DMS53 treated with DMSO at 0.1 percent for 48 hours (cell line): ENCODE measurements at regions not wholly inside any gene's neighbourhood (a gene's known extent, or its start where the extent isn't known, plus 50 kb on each side); places are given as distances from the start of the nearest gene placed in this dataset.
A peak's percentile ranks its signal among the peaks of the same experiment; 100 is the strongest.

Source experiments
- DNase-seq: peaks from one replicate; lab custom pipeline; 2025; ENCODE audit not compliant: unreplicated experiment; lab: John Stamatoyannopoulos, UW

- no peak for DNase-seq
These were observed 172.2 kb downstream of the OLFM4 start for GRCh38 chr13:53200498-53201453.

- DNase-seq, result peak; percentile 55
These were observed 173.0 kb downstream of the OLFM4 start for GRCh38 chr13:53201454-53202225.

DNA sequence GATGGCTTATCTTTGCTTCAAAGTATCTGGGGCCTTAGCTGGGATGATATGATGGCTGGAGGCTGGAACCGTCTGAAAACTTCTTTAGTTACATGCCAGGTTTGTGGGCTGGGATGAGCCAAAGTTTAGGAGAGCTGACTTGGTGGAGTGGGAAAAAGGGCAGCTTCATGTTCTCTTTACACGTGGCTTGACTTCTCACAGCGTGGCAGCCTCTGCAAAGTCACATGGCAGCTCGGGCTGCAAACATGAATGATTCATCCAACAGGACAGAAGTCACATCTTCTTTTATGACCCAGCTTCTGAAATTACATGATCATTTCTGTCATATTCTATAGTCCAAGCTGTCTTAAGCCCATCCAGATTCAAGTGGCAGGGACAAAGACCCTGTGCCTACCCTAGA lies 176.0 kb downstream of the OLFM4 start:
- DNase-seq, result no peak

- peak; percentile 29 for DNase-seq
These were observed 177.8 kb downstream of the OLFM4 start for GRCh38 chr13:53206455-53206854.

GRCh38 chr13:53207556-53207955 lies 178.9 kb downstream of the OLFM4 start:
- DNase-seq, result no peak

- DNase-seq, result no peak
These were observed 185.8 kb downstream of the OLFM4 start for GRCh38 chr13:53214433-53214832.

GRCh38 chr13:53215563-53215962 lies 186.9 kb downstream of the OLFM4 start:
- DNase-seq, result no peak

GRCh38 chr13:53216773-53217172 lies 188.2 kb downstream of the OLFM4 start:
- DNase-seq, result no peak

DNA sequence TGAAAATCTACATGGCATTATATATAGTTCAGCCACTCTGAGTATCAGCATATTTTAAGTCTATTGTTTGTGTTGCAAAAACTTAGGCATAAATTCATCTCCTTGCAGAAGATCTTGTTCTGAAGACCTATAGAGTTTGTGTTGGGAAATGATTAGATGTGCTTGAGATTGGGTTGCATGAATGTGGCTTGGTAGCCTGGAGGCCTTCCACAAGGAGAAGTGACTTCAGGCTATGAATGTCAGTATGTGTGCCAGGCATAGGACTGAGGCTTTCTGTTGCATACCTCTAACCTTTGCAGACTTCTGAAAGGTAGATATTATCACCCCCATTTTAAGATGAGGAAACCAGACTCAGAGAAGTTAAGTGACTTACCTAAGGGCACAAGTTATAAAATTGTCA lies 188.6 kb downstream of the OLFM4 start:
- DNase-seq, result no peak

DNA sequence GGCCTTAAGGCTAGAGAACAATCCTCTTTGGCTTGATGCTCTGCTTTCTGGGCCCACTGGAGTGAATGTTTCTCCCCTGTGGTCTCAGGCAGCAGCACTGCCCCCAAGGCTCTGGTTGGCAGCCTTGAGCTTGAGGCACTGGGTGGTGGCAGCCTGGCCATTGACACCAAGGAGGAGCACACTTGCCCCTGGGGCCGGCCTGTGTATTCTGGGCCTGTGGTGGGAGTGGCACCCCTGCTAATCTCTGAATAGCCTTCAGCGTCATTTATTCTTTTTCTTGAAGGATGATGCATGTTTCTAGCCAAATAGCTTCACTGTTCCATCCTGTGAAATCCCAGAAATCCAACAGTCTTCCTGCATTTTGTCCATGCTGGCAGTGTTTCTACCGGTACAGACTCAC lies 191.4 kb downstream of the OLFM4 start:
- DNase-seq, result no peak

- no peak for DNase-seq
These were observed 209.1 kb downstream of the OLFM4 start for GRCh38 chr13:53237696-53238095.

DNA sequence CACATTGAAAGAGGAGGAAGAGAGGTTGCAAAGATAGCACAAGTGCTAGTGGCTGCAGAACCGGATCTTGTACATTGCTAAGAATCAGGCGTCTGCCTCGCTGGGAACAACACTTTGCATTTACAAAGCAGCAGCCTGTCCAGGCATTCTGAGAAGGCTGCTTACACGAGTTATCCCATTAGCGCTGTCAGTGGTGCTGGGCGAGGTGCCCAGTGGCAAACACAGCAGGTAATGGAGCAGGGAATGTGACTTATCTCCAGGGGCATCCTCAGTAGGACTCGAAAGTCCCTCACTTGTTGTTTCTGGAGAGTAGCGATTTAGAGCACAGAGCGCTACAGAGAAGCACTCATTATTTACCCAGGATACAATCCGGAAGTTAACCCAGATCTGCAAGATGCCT lies 209.6 kb downstream of the OLFM4 start:
- peak; percentile 67 for DNase-seq

GRCh38 chr13:53240401-53241025 lies 211.9 kb downstream of the OLFM4 start:
- no peak for DNase-seq

DNA sequence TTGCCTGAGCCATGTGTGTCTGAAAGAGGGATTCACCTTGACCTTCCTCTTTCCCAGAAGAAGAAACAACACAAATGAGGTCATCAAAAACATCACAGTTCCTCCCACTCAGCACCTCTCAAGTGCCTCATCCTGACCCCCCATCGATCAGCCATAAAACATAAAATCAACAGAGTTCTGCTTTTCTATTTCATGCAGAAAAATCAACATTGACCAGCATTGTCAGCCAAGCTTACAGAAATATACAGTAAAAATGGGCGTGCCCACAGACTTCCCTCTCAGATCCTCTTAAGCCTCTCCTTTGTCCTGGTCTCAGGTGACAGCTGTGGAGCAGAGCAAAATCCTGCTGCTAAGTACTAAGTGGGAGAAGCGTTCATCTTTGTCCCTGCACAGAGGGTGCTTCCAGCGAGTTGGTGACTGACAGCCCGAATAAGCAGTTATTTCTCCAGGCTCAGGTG lies 213.3 kb downstream of the OLFM4 start:
- peak; percentile 97 for DNase-seq

- DNase-seq, result no peak
These were observed 220.6 kb downstream of the OLFM4 start for GRCh38 chr13:53249236-53249635.

DNA sequence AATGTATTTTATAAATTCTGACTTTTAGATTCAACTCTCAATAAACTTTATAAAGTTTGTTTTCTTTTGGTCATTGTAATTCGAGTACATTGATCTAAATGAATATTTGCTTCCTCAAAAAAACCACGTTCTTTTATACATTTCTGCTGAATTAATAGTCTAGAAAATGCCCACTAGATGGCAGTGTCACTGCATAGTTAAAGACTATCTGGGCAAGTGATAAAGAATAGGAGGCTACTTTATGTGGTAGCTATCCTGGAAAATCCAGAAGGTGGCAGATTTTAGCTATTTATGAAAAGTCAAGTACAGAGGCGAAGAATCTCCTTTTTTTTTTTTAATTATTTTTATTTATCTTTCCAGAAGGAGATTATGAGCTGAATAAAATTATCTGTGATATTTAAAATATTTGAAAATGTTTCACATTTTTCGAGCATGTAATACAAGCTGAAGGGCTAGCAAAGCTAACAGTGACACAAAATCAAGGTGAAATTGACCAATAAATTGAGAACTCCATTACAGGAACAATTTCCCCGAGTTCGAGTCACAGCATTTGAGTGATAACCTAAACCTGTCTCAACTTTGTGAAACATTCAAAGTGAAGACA lies 221.8 kb downstream of the OLFM4 start:
- DNase-seq, result peak; percentile 84

GRCh38 chr13:53250977-53251376 lies 222.4 kb downstream of the OLFM4 start:
- DNase-seq, result no peak

DNA sequence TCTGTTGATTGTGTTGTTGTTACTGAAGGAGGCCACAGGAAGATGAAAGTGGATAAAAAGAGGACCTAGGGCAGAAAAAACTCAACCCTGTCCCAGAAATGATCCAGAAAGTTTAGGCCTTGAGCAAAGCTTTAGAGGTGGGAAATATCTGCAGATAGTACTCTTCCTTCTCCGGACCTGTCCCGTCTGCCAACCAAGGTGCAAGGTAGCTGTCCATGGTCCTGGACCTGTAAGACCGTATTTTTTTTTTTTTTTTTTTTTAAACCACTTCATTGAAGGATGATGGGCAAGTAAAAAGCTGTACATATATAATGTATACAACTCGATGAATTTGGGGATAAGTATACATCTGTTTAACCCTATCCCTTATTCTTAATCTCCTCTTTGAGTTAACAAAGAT lies 225.9 kb downstream of the OLFM4 start:
- DNase-seq, result no peak

- DNase-seq, result no peak
These were observed 227.2 kb downstream of the OLFM4 start for GRCh38 chr13:53255795-53256194.

- DNase-seq, result no peak
These were observed 232.0 kb downstream of the OLFM4 start for GRCh38 chr13:53260594-53260993.

GRCh38 chr13:53264751-53265385 lies 236.3 kb downstream of the OLFM4 start:
- no peak for DNase-seq
